Fibroblast of pulmonary artery (primary cell): ENCODE measurements at regions not wholly inside any gene's neighbourhood (a gene's known extent, or its start where the extent isn't known, plus 50 kb on each side); places are given as distances from the start of the nearest gene placed in this dataset.

Experiments
- DNase-seq: peaks from one replicate; pipeline ENCODE4 v3.0.0-alpha.2; 2010; ENCODE audit warnings: low read depth
- H3K4me3 ChIP-seq: replicated peaks from 2 replicates; pipeline ENCODE4 v1.5.1; 2011; ENCODE audit warnings: low read depth, mild to moderate bottlenecking, control low read depth, low read length, moderate library complexity
- TF ChIP-seq, protein P1 (sequence below): IDR thresholded peaks from 2 replicates; pipeline ENCODE4 v1.5.1; 2011; ENCODE audit warnings: mild to moderate bottlenecking, control low read depth, low read length, inconsistent platforms; ENCODE audit errors: missing control alignments

DNA sequence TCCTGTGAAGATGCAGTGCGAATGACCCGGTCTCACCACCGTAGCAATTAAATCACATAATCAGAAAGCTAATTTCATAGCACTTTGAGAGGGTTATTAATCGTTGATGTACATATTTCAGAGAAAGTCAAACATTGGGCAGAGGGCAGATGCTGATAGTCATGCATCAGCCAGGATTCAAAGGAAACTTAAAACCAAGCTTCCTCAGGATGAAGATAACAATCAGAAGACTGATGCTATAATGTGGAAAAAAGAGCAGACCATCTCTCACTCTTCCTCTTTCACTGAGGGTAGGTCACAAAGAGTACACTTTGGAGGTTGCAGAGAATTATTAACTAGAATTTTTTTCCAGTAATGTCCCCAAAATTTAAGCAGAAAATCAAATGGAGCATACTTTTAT lies 1027.7 kb upstream of the ZEB2 start:
- DNase-seq: no peak
- TF ChIP-seq, protein P1, sequence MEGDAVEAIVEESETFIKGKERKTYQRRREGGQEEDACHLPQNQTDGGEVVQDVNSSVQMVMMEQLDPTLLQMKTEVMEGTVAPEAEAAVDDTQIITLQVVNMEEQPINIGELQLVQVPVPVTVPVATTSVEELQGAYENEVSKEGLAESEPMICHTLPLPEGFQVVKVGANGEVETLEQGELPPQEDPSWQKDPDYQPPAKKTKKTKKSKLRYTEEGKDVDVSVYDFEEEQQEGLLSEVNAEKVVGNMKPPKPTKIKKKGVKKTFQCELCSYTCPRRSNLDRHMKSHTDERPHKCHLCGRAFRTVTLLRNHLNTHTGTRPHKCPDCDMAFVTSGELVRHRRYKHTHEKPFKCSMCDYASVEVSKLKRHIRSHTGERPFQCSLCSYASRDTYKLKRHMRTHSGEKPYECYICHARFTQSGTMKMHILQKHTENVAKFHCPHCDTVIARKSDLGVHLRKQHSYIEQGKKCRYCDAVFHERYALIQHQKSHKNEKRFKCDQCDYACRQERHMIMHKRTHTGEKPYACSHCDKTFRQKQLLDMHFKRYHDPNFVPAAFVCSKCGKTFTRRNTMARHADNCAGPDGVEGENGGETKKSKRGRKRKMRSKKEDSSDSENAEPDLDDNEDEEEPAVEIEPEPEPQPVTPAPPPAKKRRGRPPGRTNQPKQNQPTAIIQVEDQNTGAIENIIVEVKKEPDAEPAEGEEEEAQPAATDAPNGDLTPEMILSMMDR: no peak

DNA sequence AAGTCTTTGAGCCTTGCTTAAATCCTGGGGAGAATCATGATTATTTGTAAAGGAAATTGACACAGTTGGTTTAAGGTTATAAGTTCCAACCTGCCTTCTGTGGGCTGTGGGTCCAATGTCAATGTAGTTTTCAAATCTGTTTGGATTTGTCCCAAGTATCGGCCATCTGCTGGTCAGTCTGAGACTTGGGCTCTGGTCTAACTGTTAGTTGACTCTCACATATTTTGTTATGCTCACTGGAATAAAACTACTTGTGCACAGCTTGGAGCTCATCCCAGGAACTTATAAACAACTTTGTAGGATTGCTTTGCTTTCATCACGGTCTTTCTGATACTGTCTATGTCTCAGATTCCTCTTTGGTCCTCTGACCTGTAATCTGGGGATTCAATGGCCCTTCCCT lies 1026.2 kb upstream of the ZEB2 start:
- no peak overlapping the region for H3K4me3 ChIP-seq
- DNase-seq: peak; percentile 24
- TF ChIP-seq, protein P1: peak; percentile 27

More for the DNA sequence above, 1027.7 kb upstream of the ZEB2 start:
- H3K4me3 ChIP-seq: no peak overlapping the region

GRCh38 chr2:145543856-145544255 lies 1023.9 kb upstream of the ZEB2 start:
- DNase-seq: no peak
- TF ChIP-seq, protein P1: no peak
- H3K4me3 ChIP-seq: no peak overlapping the region

DNA sequence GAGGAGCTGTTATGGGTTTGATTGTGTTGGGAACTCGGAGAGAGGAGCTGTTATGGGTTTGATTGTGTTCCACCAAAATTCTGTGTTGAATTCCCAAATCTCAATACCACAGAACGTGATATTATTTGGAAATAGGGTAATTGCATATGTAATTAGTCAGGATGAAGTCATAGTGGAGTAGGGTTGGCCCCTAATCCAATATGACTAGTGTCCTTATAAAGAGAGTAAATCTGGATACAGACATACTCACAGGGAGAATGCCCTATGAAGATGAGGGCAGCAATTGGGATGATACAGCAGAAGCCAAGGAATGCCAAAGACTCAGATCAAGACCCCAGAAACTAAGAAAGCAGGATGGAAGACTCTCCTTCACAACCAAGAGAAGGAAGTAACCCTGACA lies 1023.2 kb upstream of the ZEB2 start:
- DNase-seq: no peak
- H3K4me3 ChIP-seq: no peak overlapping the region
- TF ChIP-seq, protein P1: no peak

DNA sequence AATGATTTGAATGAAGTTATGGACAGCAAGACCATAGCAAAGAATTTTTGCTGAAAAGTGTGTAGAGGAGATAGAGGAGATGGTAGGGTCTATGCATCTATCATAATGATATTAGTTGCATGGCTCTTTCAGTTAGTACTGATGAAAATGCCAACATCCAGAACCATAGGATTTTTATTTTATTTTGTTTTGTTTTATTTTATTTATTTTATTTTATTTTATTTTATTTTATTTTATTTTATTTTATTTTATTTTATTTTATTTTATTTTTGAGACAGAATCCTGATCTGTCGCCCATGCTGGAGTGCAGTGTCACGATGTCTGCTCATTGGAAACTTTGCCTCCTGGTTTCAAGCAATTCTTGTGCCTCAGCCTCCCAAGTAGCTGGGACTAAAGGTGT lies 1021.1 kb upstream of the ZEB2 start:
- no peak overlapping the region for H3K4me3 ChIP-seq
- TF ChIP-seq, protein P1: no peak
- no peak for DNase-seq

- DNase-seq: no peak
- H3K4me3 ChIP-seq: no peak overlapping the region
- TF ChIP-seq, protein P1: no peak
Observed at GRCh38 chr2:145538661-145539350, 1018.9 kb upstream of the ZEB2 start.

- H3K4me3 ChIP-seq: no peak overlapping the region
- no peak for DNase-seq
- TF ChIP-seq, protein P1: no peak
Observed at GRCh38 chr2:145530653-145531052, 1010.7 kb upstream of the ZEB2 start.
